Kidney glomerular epithelial cell (primary cell): ENCODE measurements at regions not wholly inside any gene's neighbourhood (a gene's known extent, or its start where the extent isn't known, plus 50 kb on each side); places are given as distances from the start of the nearest gene placed in this dataset.
"Not testable (repeated sequence)": the region's sequence is repeated elsewhere in the genome, so short reads cannot be mapped to it uniquely, and the experiment has no call there.

Source experiments
- DNase-seq: peaks from one replicate; lab custom pipeline; 2025; lab: John Stamatoyannopoulos, UW

DNA sequence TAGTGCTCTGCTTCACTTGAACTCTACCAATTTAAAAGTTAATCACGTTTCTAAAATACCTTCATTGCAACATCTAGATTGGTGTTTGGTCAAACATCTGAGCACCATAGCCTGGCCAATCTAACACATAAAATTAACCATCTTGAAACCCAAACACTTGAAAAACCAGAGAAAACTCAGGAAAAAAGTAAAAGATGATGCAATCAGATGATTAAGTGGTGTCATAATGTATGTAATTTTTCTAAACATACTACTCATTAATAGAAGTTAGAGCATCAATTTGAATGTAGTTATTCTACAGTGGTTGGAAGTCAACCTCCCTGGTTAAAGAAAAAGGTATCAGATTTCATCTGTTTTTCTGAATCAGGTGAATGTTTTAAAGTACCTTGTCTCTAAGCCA lies 228.6 kb upstream of the ID4 start:
- DNase-seq: no peak

DNA sequence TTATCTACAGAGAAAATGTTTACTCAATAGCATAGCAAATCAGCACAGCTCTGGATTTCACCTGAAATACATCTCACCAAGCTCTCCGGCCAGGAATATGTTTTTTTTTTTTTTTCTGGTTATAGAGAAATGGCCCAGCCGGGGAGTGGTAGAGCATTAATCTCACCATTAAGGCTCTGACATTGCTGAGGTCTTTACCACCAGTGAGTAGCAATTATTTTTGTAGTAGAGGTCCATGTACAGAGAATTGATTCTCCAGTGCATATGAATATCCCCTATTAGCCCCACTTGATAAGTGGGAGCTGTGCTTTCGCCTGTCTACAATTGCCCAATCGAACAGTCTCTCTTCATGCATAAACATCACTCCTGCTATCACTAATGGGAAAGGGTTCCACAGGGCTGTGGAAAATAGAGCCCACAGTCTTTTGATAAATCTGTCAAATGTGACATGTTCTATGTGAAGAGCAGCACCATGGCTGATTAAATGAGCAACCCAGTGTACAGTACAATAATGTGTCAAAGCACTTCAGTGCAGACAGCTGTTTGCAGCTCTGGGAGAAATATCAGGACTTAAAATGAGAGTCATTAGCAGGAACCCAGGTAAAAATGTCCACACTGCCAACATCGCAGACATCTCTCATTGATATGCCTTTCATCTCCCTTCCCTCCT lies 227.1 kb upstream of the ID4 start:
- DNase-seq: no peak

DNA sequence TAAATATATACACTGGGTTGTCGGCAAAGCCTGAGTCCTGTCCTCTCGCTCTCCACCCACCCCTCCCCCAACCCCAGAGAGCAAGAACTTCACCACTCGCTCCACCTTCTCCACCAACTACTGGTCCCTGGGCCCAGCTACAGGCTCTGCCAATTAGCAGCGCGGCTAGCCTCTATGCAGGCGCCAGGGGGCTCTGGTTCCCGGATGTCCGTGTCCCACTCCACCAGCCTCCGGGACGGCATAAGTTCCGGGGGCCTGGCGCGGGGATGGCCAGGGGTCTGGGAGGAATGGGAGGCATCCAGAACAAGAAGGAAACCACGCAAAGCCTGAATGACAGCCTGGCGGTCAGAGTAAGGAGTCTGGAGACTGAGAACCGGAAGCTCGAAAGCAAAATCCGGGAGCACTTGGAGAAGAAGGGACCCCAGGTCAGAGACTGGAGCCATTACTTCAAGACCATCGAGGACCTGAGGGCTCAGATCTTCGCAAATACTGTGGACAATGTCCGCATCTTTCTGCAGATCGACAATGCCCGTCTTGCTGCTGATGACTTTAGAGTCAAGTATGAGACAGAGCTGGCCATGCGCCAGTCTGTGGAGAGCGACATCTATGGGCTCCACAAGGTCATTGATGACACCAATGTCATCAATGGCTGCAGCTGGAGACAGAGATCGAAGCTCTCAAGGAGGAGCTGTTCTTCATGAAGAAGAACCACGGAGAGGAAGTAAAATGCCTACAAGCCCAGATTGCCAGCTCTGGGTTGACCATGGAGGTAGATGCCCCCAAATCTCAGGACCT lies 224.3 kb upstream of the ID4 start:
- not testable (repeated sequence) for DNase-seq

DNA sequence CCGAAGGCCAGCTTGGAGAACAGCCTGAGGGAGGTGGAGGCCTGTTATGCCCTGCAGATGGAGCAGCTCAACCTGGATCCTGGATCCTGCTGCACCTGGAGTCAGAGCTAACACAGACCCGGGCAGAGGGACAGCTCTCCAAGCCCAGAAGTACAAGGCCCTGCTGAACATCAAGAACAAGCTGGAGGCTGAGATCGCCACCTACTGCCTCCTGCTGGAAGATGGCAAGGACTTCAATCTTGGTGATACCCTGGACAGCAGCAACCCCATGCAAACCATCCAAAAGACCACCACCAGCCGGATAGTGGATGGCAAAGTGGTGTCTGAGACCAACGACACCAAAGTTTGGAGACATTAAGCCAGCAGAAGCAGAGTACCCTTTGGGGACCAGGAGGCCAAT lies 223.5 kb upstream of the ID4 start:
- no peak for DNase-seq

DNA sequence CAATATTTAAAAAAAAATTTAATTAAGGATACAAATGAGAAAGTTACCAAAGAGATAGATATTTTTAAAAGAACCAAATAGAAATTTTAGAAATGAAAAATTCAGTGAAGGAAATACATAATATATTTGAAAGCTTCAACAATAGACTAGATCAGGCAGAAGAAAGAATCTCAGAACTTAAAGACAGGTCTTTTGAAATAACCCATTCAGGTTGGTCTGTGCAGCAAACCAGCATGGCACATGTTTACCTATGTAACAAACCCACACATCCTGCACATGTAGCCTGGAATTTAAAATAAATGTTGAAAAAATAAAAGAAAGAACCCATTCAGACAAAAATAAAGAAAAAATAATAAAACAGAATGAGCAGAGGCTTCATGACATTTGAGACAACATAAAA lies 221.1 kb upstream of the ID4 start:
- no peak for DNase-seq

DNA sequence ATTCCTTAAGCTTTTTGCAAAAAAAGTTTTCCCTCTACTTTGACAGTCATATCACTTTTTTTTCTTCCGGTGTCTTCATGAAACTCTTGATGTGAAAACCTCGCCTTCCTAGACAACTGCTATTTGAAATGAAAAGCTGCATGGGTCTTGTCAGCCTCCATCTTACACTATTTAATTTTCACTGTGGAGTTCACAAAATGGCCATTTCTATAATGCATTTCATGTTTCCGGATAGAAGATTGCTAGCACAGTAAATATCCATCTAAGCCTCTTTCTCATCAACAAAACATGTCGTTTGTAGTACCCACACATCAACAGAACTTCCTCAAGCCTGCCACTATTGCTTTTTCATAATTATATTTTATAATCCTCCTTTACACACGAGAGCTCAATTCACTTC lies 204.9 kb upstream of the ID4 start:
- DNase-seq: no peak

DNA sequence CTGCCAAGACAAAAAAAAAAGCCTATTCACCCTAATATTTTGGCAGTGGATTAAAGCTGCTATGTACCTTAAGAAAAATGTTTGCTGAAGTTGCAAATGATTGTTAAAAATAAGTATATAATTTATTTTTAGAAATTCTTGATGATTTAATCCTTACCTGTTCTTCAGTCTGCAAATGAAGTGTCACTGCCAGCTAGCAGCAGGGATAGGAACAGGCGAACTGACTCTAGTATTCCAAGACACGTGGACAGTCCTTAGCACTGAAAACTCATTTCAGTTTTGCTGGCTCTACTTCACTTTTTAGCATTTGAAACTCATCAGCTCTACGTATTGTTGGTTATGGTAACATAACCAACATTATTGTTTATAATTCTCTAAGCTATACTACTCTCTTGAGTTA lies 204.4 kb upstream of the ID4 start:
- DNase-seq: no peak

DNA sequence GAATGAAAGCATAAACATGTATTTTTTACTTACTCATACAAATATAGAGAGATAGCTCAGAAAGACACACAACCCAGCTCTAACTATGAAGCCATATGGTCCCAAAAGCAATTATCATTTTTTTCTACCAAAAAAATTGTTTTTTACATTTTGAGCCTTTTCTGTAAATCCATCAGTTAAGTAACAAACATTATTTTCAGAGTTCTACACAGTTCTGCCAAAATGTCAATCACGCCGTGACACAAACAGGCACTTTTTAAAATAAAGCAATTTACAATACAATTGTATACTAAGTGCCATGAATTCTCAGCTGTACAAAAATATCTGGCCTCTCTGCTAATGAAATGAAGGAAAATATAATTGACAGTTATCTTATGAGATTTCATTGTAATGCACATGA lies 201.4 kb upstream of the ID4 start:
- no peak for DNase-seq

DNA sequence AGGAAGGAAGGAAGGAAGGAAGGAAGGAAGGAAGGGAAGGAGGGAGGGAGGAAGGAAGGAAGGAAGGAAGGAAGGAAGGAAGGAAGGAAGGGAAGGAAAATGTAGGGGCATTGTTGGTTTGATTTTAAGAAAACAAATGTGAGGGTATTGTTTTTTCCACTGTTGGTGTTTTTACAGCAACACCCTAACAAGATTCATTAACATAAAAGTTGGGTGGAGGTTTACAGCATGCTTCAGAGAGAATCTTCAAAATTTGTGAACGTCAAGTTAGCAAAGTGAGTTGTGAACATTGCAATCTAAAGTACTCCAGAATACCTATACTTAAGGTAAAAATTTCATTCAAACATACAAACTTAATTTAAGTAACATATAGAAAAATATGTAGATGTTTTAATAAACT lies 200.2 kb upstream of the ID4 start:
- no peak for DNase-seq

DNA sequence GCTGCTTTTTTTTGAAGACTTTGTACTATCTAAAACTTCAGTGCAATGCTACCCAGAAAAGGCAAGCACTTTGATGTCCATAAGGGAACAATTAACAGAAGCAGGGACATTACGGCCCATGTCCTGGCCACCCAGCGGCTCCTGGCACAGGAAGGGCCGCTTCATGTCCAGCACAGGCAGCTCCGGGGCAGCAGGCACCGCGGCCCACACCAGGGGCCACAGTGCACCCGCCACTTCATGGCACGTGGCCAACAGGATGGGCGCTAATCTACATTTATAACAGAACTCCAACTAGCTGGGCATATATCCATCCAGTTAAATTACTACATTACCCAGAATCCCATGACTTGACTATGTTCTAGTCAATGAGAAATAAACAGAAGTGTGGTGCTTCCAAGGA lies 198.2 kb upstream of the ID4 start:
- DNase-seq: no peak

DNA sequence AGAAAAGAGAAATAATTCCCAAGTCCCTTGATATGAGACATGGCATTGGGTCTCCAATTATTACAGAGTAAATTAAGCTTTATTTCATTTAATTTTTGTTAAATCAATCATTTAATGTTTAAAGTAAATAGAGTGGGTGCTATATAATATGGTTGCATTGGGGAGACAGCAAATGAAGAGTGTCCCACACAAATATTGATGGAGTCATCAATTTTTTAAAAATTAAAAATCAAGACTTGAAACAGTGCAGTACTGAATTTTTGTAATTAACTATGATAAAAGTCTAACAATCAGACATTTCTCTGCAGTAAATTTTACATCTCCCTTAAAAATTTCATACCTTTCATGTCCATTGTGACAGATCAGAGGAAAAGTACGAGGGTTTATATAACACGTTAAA lies 193.9 kb upstream of the ID4 start:
- no peak for DNase-seq

DNA sequence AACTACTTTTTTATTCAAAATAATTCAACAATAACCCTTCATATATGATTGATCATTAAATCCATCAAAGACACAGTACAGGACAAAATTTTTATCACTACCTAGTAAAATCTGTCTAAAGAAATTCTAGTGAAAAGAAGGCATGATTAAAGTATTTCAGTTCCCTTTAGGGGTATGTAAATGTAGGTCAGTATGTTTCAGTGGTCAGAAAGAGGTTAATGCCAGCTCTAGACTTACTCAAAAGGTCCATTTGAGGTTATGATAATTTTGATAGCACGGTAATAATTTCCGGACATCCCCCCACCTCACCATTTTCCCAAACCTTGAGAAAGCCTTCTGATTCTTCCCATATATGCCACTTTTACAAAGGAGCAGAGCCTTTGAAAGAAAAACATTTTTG lies 193.5 kb upstream of the ID4 start:
- no peak for DNase-seq

DNA sequence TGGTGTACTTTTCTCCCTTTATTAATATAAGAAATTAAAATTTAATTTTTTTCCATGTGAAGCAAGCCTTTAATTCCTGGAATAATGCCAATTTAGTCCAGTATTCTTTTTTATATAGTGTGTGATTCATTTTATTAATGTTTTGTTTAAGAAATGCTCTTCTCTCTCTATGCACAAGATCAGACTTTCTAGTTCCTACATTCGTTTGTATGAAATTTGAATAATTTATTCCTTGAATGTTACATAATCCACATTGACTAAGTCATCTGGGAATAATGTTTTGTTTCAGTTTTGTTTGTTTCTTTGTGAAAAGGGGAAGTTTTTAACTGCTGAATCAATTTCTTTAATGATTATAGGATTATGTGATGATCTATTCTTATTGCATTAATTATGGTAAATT lies 181.4 kb upstream of the ID4 start:
- no peak for DNase-seq

DNA sequence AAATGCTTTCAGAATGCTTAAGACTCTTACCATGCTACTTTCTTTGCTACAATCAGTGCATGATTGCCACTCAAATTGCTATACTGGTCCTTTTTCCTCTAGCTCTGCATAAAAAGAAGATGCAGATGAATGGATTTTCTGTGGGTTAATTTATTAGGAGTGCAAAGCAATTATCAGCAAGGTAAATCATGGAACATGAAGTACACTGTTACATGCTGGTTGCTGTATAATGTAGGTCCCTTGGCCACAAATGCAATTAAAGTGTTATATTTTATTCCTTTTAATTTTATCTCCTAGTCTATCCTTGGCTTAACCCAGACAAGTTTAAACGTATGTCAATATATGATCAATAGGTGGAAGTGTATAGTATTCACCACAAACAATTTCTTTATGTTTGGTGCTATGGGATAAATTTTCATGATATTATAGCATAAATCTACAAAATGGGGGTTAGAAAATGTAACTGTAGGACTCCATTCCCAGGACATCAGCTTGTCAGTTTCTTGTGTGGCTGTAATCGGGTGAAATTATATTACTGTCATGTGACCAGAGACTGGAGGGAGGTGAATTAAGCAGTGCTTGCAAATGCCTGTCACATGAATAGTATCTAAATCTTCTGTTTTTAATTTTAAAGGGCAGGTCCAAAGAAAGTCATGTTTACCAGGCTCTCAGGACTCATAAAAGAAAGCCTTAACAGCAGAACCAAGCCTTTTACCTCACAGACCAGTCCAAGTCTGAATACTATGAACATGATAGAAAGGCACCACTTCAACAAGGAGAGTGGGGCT lies 176.9 kb upstream of the ID4 start:
- no peak for DNase-seq

DNA sequence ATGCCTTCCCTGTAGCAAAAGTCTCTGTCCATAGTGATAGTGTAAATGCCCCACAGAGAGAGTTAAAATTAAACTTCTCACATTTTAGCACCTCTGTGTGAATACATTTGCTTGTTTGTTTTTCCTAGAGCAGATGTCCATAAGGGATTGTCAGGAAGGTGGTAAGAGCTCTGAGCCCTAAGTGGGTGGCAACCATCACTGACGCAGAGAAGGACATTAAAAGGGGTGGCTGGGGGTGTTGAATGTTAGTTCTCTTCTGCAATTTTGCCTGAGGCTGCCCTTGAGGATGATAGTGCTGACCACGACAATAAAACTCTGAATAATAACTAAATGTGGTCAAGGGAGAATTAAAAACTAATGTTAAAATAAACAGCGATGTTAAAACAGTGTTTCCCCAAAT lies 174.3 kb upstream of the ID4 start:
- no peak for DNase-seq

DNA sequence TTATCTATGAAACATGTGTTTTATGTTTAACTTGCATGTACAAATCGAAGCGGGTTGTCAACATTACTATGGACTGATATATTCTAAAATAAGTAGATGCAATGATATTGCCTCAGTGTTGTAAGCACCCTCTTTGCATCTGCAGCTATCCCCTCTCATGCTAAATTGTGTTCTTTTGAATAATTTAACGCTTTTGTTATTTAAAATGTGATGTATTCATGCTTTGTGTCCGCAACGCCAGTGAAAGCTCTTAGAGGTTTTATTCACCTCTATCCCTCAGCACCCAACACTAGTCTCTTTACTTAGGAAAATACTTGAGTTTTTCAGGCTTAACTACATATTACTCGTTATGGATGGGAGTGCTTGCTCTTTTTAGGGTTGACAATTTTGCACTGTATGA lies 173.7 kb upstream of the ID4 start:
- no peak for DNase-seq

DNA sequence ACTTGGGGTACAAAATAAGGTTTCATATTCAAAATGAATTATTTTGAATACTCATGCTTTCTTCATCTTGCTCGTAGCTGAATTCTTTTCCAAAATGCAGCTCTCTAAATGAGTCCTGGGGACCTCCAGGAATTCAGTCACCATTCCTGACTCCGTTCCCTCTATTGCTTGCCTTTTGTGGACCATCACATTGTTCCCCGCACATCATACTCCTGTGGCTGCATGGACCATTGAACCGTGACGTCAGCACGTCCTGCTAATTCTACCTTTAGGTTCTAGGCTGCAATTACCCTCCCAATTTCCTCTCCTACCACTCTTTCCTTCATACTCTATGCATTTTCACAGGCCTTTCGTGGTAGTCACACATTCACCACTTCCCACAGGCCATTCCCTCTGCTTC lies 173.1 kb upstream of the ID4 start:
- no peak for DNase-seq

DNA sequence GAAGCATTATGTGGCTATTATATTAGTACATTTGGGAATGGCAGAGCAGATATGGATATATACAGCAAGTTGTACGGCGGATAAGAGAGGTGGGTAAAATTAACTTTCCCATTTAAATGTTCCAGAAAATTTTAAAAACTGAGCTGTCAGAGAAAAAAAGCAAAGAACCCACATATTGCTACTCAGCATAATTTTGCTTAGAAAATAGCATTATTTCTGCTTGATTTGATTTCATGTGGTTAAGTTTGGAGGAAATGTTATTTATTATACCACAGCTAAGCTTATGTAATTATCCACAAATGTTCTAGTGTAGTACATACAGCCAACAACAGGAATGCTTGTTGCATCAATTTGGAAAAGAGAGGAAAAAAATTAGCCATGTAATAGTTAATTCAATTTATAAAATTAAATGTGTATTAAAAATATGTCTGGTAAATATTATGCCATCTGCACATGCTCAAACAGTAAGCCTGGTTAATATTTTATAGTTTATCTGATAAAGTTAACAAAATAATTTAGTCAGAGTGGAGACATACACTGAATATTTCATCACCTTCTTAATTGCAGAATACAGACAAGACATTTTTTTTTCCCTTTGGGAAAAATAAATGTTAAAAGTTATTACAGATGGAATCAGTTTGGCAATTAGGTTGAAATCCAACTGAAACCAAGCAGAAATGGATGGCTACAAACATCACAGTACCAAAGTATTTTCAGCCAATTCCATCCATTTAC lies 172.1 kb upstream of the ID4 start:
- no peak for DNase-seq

DNA sequence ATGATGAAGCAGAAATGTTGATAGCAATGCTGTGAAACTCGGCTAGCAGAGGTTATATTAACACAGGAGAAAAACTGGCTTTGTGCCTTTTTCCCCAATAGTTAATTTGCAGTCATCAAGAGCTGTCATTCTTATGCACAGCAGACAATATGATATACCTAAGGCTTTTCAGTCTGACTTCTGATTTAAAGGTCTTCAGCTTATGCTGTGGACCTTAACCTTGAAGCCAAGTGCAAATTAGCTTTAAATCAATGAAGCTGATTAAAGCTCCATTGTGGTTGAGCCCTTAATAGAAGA lies 171.6 kb upstream of the ID4 start:
- no peak for DNase-seq

DNA sequence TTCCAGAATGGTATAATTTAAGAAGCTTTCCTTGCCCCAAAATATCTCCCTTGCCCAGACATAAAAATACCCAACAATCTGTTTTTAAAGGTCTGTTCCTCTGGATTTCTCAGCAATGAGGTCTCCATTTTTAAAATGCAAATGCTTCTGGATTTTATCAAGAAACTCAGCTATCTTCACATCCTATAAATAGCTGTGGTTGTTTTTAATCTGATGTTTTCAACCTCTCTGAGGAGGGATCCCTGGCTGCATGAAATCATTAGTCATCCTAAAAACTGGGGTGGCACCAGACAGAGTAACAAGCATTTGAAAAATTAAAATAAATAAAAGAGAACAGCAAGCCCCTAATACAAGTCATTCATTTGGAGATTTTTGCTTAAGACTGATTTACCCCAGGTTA lies 168.5 kb upstream of the ID4 start:
- DNase-seq: no peak

DNA sequence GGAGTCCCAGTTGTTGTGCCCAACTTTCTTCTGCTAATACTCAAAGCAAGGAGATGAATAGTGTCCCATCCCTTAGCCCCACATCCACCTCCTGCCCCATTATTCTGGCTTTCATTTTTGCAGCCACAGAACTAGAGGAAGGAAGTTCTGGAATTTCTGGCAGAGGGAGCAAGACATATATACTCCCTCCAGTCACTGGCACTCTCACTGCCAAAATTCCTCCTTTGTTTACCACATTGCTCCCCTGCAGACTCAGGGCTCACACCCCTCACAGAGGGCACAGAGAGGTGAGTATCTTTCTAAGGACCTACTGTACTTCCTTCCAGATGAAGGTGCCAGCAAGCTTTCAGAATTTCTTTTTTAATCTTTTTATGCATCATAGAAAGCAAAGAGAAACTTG lies 168.0 kb upstream of the ID4 start:
- no peak for DNase-seq

DNA sequence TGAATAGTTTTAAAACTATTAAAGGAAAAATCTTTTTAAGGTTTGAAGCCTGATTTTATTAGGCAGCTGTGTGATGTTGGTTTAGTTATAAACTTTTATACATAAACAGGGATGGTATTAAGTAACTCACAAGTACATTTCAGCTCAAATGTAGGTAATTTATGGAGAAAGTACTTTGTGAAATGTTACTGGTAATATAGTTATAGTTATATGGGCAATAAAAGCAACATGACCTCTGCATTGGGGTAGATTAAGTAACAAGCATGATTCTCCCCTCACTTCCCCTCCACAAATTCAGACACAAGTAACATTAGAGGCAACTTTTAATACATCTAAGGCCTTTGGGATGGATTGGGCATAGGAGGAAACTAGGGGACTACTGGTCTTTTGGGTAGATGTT lies 154.3 kb upstream of the ID4 start:
- DNase-seq: no peak
